GM23338 (cell line): ENCODE measurements at regions not wholly inside any gene's neighbourhood (a gene's known extent, or its start where the extent isn't known, plus 50 kb on each side); places are given as distances from the start of the nearest gene placed in this dataset.

Source experiments
- CREB1 ChIP-seq: fragments of 250-450 bp; sonication (Bioruptor Pico); IDR thresholded peaks from 2 replicates; pipeline ENCODE4 v1.5.0; 2020; ENCODE audit warnings: low read depth, mild to moderate bottlenecking, moderate library complexity
- ETS1 ChIP-seq: IDR thresholded peaks from 2 replicates; pipeline ENCODE4 v1.6.1; 2016; ENCODE audit warnings: antibody characterized with exemption
- EZH2 ChIP-seq: fragments of 200-600 bp; sonication (generic); IDR thresholded peaks from one replicate; pipeline ENCODE4 v1.8.0; 2017; ENCODE audit warnings: antibody characterized with exemption, mild to moderate bottlenecking, low read depth; ENCODE audit not compliant: unreplicated experiment
- EZH2phosphoT487 ChIP-seq: fragments of 200-600 bp; sonication (generic); IDR thresholded peaks from one replicate; pipeline ENCODE4 v1.8.1; 2018; ENCODE audit warnings: antibody characterized with exemption; ENCODE audit not compliant: unreplicated experiment
- REST ChIP-seq: IDR thresholded peaks from one replicate; pipeline ENCODE4 v1.6.1; 2018; ENCODE audit warnings: antibody characterized with exemption; ENCODE audit not compliant: unreplicated experiment
- STAT1 ChIP-seq: IDR thresholded peaks from one replicate; pipeline ENCODE4 v1.6.1; 2016; ENCODE audit warnings: antibody characterized with exemption; ENCODE audit not compliant: unreplicated experiment
- TF ChIP-seq, protein P1 (sequence below), 2 experiments: fragments of 200-600 bp in 1 of 2; sonication (generic) in 1 of 2; conservative IDR thresholded peaks; 2 replicates each; pipeline versions ENCODE4 v1.5.1 to v1.6.1; 2016 to 2017; ENCODE audit warnings: antibody characterized with exemption in 2 of 2, low read depth in 2 of 2, mild to moderate bottlenecking in 2 of 2, moderate library complexity in 1 of 2

DNA sequence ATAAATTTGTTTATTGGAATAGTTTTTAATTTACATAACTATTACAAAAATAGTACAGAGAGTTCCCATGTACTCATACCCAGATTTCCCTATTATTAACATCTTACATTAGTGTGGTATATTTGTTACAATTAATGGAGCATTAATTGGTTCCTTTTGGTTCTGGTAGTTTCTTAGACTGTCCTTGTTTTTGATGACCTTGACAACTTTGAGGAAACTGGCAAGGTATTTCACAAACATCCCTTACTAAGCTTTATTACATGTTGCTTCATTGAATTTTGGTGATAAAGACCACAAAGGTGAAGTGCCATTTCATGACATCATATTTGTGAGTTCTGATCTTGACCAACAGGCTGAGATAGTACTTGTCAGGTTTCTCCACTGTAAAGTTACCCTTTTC, 379.0 kb upstream of the GCFC2 start:
- no peak for TF ChIP-seq REST
- TF ChIP-seq, protein P1, sequence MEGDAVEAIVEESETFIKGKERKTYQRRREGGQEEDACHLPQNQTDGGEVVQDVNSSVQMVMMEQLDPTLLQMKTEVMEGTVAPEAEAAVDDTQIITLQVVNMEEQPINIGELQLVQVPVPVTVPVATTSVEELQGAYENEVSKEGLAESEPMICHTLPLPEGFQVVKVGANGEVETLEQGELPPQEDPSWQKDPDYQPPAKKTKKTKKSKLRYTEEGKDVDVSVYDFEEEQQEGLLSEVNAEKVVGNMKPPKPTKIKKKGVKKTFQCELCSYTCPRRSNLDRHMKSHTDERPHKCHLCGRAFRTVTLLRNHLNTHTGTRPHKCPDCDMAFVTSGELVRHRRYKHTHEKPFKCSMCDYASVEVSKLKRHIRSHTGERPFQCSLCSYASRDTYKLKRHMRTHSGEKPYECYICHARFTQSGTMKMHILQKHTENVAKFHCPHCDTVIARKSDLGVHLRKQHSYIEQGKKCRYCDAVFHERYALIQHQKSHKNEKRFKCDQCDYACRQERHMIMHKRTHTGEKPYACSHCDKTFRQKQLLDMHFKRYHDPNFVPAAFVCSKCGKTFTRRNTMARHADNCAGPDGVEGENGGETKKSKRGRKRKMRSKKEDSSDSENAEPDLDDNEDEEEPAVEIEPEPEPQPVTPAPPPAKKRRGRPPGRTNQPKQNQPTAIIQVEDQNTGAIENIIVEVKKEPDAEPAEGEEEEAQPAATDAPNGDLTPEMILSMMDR (conservative IDR thresholded peaks at IDR 0.05; ENCODE audit: low read depth in 2 of 2) = no peak
- no peak for TF ChIP-seq EZH2
- TF ChIP-seq ETS1 = no peak
- TF ChIP-seq STAT1 = no peak
- TF ChIP-seq CREB1 (CRISPR knock-in tag) = no peak
- TF ChIP-seq EZH2phosphoT487 = no peak
